ENCODE measurements at regions not wholly inside any gene's neighbourhood (a gene's known extent, or its start where the extent isn't known, plus 50 kb on each side); places are given as distances from the start of the nearest gene placed in this dataset.

- peaks cover 9 to 10% of the 10 kb centered on the region in 2 donors for H3K4me1 Mint-ChIP-seq
- H3K27ac Mint-ChIP-seq: no peak overlapping the region
- peak overlapping the region in 1 of 2 donors; percentile 47 for H3K4me3 Mint-ChIP-seq
- H3K9me3 Mint-ChIP-seq: no peaks in the 10 kb centered on the region
- no peaks in the 10 kb centered on the region for H3K36me3 Mint-ChIP-seq
- peaks cover 4 to 5% of the 10 kb centered on the region in 2 donors for H3K27me3 Mint-ChIP-seq
- DNase-seq: no peak
- peak; percentile 78 to 92 for ATAC-seq (replicated peaks)
Measured at GRCh38 chr13:33757713-33758112, 60.2 kb upstream of the RFC3 start.

- H3K36me3 Mint-ChIP-seq: no peaks in the 10 kb centered on the region
Measured at GRCh38 chr13:33758113-33758512, 59.8 kb upstream of the RFC3 start.

DNA sequence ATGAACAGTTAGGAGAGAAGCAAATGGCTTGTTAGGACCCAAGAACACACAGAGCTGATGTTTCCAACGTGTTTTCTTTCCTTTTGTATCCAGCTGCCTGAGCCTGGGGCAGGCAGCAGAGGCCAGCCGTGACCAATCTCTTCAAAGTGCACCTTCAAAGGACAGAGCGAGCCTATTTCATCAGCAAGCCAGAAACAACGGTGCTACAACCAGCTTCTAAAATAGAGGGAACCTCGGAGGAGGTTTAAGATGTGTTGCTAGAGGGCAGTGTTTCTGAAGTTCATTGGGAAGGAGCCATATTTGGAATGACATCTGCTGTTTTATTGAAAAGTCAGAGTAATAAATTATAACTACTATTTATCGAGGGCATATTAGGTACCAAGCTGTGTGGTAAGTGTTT is 56.2 kb upstream of the RFC3 start:
- DNase-seq: no peak

More at GRCh38 chr13:33758113-33758512, 59.8 kb upstream of the RFC3 start:
- no peaks in the 10 kb centered on the region for H3K9me3 Mint-ChIP-seq
- no peak overlapping the region for H3K27ac Mint-ChIP-seq
- peaks cover 0 to 5% of the 10 kb centered on the region in 2 donors for H3K27me3 Mint-ChIP-seq
- DNase-seq (no peak), ATAC-seq (replicated peaks) (peak; percentile 65 to 76)
- peaks cover 9 to 10% of the 10 kb centered on the region in 2 donors for H3K4me1 Mint-ChIP-seq
- H3K4me3 Mint-ChIP-seq: no peak overlapping the region

DNA sequence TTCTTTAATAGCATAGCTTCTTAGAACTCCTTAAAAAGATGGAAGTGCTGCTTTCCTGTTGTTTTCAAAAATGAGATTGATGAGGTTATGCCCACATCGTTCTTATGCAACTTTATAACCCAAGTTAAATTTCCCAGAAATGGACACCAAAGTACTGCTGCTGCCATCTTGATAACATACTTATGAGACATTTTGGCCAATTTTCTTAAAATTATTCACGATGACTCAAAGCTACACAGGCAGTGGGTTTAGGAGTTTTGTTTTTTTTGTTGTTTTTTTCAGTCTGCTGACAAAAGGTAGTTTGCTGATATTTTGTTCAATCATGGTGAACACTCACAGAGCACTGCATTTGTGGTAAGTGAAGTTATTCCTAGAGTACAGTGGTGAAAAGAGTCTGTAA is 54.9 kb upstream of the RFC3 start:
- DNase-seq (no peak), ATAC-seq (replicated peaks) (no peak)
- H3K36me3 Mint-ChIP-seq: no peaks in the 10 kb centered on the region
- no peaks in the 10 kb centered on the region for H3K9me3 Mint-ChIP-seq
- H3K27me3 Mint-ChIP-seq: no peaks in the 10 kb centered on the region
- peaks cover 4 to 5% of the 10 kb centered on the region in 2 donors for H3K4me1 Mint-ChIP-seq
- H3K27ac Mint-ChIP-seq: no peak overlapping the region
- no peak overlapping the region for H3K4me3 Mint-ChIP-seq

More for the DNA sequence above, 56.2 kb upstream of the RFC3 start:
- ATAC-seq (replicated peaks): no peak
- Mint-ChIP-seq H3K9me3 (no peaks in the 10 kb centered on the region), H3K36me3 (no peaks in the 10 kb centered on the region), H3K27ac (no peak overlapping the region), H3K4me1 (peaks cover 9 to 10% of the 10 kb centered on the region in 2 donors), H3K27me3 (no peaks in the 10 kb centered on the region), H3K4me3 (no peak overlapping the region)

DNA sequence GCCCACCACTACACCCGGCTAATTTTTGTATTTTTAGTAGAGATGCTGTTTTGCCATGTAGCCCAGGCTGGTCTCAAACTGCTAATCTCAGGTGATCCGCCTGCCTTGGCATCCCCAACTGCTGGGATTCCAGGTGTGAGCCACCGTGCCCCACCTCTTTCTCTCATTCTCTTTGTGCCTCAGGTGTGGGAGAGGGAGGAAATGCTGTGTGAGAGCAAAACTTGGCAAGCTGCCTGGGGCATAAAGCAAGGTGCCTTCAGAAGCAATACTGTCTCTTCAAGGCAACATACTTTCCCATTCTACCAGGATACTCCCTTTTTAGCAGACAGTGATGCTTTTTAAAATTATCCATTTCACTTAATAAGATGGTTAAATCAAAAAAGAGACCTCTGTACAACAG is 53.2 kb upstream of the RFC3 start:
- Mint-ChIP-seq H3K36me3 (no peaks in the 10 kb centered on the region), H3K27ac (no peak overlapping the region), H3K4me3 (no peak overlapping the region), H3K27me3 (no peaks in the 10 kb centered on the region), H3K9me3 (no peaks in the 10 kb centered on the region), H3K4me1 (no peaks in the 10 kb centered on the region)
- DNase-seq (no peak), ATAC-seq (replicated peaks) (no peak)

- H3K9me3 Mint-ChIP-seq: no peaks in the 10 kb centered on the region
- no peak overlapping the region for H3K4me3 Mint-ChIP-seq
- no peak for DNase-seq
- no peaks in the 10 kb centered on the region for H3K36me3 Mint-ChIP-seq
- ATAC-seq (replicated peaks): no peak
- no peak overlapping the region for H3K27ac Mint-ChIP-seq
- no peaks in the 10 kb centered on the region for H3K4me1 Mint-ChIP-seq
- no peaks in the 10 kb centered on the region for H3K27me3 Mint-ChIP-seq
Measured at GRCh38 chr13:33766329-33767123, 51.4 kb upstream of the RFC3 start.

GRCh38 chr13:33767140-33767539 is 50.8 kb upstream of the RFC3 start:
- Mint-ChIP-seq H3K9me3 (no peaks in the 10 kb centered on the region), H3K27ac (no peak overlapping the region), H3K36me3 (no peaks in the 10 kb centered on the region), H3K4me1 (no peaks in the 10 kb centered on the region), H3K27me3 (no peaks in the 10 kb centered on the region), H3K4me3 (no peak overlapping the region)
- ATAC-seq (replicated peaks): no peak
- DNase-seq: no peak

Data from stimulated activated naive B cell treated with anti-CD40 and anti-IgM and Interleukin-4, amounts not matched to agents 10 μg/mL and 1 μg/mL and 100 μg/mL, for 72 hours (primary cell).